ENCODE measurements at regions not wholly inside any gene's neighbourhood (a gene's known extent, or its start where the extent isn't known, plus 50 kb on each side); places are given as distances from the start of the nearest gene placed in this dataset.

- no peak for TF ChIP-seq CTCF (IDR thresholded peaks at IDR 0.05)
- ATAC-seq (ENCODE audit: low read depth) = no peak
- no peaks in the 10 kb centered on the region for H3K4me1 Mint-ChIP-seq
- H3K27ac Mint-ChIP-seq = no peak overlapping the region
- H3K4me3 Mint-ChIP-seq = no peak overlapping the region
- ChIA-PET POLR2A (no interaction called here), CTCF (no interaction called here)
- no peaks in the 10 kb centered on the region for H3K36me3 Mint-ChIP-seq (ENCODE audit: low read depth)
- no peak for DNase-seq
- no peaks in the 10 kb centered on the region for H3K9me3 Mint-ChIP-seq
- H3K27me3 Mint-ChIP-seq = peaks cover 9% of the 10 kb centered on the region
- intact Hi-C loops (cut with micrococcal nuclease) = no loop called here
These were observed 113.5 kb downstream of the PLCE1 start for GRCh38 chr10:94107191-94107590.

GRCh38 chr10:94108200-94108599 is 114.5 kb downstream of the PLCE1 start:
- Mint-ChIP-seq H3K27me3 (peaks cover 9% of the 10 kb centered on the region), H3K4me1 (no peaks in the 10 kb centered on the region), H3K36me3 (ENCODE audit: low read depth) (no peaks in the 10 kb centered on the region), H3K27ac (no peak overlapping the region), H3K9me3 (no peaks in the 10 kb centered on the region), H3K4me3 (no peak overlapping the region)
- no peak for ATAC-seq (ENCODE audit: low read depth)
- ChIA-PET CTCF (no interaction called here), POLR2A (no interaction called here)
- DNase-seq = no peak
- intact Hi-C loops (cut with micrococcal nuclease) = no loop called here
- no peak for TF ChIP-seq CTCF (IDR thresholded peaks at IDR 0.05)

GRCh38 chr10:94111367-94111766 is 117.6 kb downstream of the PLCE1 start:
- intact Hi-C loops (cut with micrococcal nuclease) = no loop called here
- DNase-seq (no peak), ATAC-seq (ENCODE audit: low read depth) (no peak)
- no peak for TF ChIP-seq CTCF (IDR thresholded peaks at IDR 0.05)
- Mint-ChIP-seq H3K36me3 (ENCODE audit: low read depth) (no peaks in the 10 kb centered on the region), H3K27me3 (peaks cover 9% of the 10 kb centered on the region), H3K4me1 (no peaks in the 10 kb centered on the region), H3K27ac (no peak overlapping the region), H3K9me3 (no peaks in the 10 kb centered on the region), H3K4me3 (no peak overlapping the region)
- ChIA-PET POLR2A (no interaction called here), CTCF (no interaction called here)

GRCh38 chr10:94112321-94112720 is 118.6 kb downstream of the PLCE1 start:
- H3K27me3 Mint-ChIP-seq = peaks cover 15% of the 10 kb centered on the region
- no peak for DNase-seq
- no peaks in the 10 kb centered on the region for H3K4me1 Mint-ChIP-seq
- H3K36me3 Mint-ChIP-seq (ENCODE audit: low read depth) = no peaks in the 10 kb centered on the region
- CTCF ChIA-PET = no interaction called here
- intact Hi-C loops (cut with micrococcal nuclease) = no loop called here
- TF ChIP-seq CTCF (IDR thresholded peaks at IDR 0.05) = no peak
- POLR2A ChIA-PET = no interaction called here
- no peaks in the 10 kb centered on the region for H3K9me3 Mint-ChIP-seq
- no peak overlapping the region for H3K27ac Mint-ChIP-seq
- no peak for ATAC-seq (ENCODE audit: low read depth)
- no peak overlapping the region for H3K4me3 Mint-ChIP-seq

GRCh38 chr10:94115725-94116124 is 122.0 kb downstream of the PLCE1 start:
- intact Hi-C loops (cut with micrococcal nuclease) = no loop called here
- peaks cover 15% of the 10 kb centered on the region for H3K27me3 Mint-ChIP-seq
- no peaks in the 10 kb centered on the region for H3K36me3 Mint-ChIP-seq (ENCODE audit: low read depth)
- no peak overlapping the region for H3K4me3 Mint-ChIP-seq
- H3K4me1 Mint-ChIP-seq = no peaks in the 10 kb centered on the region
- no peak for TF ChIP-seq CTCF (IDR thresholded peaks at IDR 0.05)
- no peak for ATAC-seq (ENCODE audit: low read depth)
- H3K27ac Mint-ChIP-seq = no peak overlapping the region
- H3K9me3 Mint-ChIP-seq = peaks cover 4% of the 10 kb centered on the region
- DNase-seq = no peak
- POLR2A ChIA-PET = no interaction called here
- CTCF ChIA-PET = no interaction called here

All from activated B cell treated with CpG ODN at 0.5 μM for 24 hours (primary cell).